GM18951 (cell line): ENCODE measurements at regions not wholly inside any gene's neighbourhood (a gene's known extent, or its start where the extent isn't known, plus 50 kb on each side); places are given as distances from the start of the nearest gene placed in this dataset.

ENCODE experiments used
- POLR2A ChIP-seq: IDR thresholded peaks from 4 replicates; pipeline ENCODE4 v1.6.1; 2011; ENCODE audit warnings: mild to moderate bottlenecking; ENCODE audit not compliant: insufficient read length, insufficient read depth; ENCODE audit errors: extremely low read depth
- in situ Hi-C: fragments of 300-500 bp; cut with MboI; formaldehyde crosslinking; loops from one replicate; pipeline ENCODE4 v1.12.0; 2022; ENCODE audit warnings: low sequenced_read_pairs, mixed read lengths, inconsistent platforms; ENCODE audit not compliant: unreplicated experiment

DNA sequence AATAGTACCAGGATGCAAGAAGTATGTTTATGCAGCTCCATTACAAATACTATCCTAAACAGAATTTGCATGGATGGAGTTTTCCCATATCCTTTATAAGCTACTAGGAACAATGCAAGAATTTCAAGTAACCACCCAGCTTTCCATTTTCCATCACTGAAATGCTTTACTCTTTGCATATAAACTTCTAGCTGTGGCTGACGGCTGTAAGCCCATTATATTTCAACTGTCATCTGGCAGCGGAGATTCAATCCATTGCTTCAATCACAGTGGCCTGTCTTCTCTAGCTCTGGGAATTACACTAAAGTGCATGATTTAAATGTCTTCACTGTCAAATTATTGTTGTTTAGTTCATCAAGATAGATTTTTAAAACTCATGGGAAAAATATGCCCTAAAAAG lies 64.2 kb upstream of the PAM start:
- no peak for TF ChIP-seq POLR2A
- in situ Hi-C loops: no loop called here

DNA sequence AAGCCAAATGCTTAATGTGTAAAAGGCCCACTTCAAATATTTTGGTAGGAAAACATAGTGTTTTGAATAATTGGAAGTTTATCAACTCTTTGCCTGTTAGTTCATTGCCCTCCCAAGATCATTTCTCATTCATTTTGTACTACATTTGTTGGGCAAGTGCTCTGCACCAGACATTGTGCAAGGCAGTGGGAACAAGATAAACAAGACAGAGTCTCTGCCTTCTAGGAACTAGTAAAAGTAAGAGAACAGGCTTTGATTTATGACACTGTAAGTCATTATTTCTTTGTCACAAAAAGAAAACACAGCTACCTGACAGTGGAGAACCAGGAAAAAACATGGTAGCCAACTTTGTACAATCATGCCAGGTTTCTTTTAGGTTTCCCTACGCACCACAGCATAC lies 63.7 kb upstream of the PAM start:
- no peak for TF ChIP-seq POLR2A
- in situ Hi-C loops: no loop called here

GRCh38 chr5:102700120-102700831 lies 54.8 kb upstream of the PAM start:
- TF ChIP-seq POLR2A: no peak
- in situ Hi-C loops: no loop called here

DNA sequence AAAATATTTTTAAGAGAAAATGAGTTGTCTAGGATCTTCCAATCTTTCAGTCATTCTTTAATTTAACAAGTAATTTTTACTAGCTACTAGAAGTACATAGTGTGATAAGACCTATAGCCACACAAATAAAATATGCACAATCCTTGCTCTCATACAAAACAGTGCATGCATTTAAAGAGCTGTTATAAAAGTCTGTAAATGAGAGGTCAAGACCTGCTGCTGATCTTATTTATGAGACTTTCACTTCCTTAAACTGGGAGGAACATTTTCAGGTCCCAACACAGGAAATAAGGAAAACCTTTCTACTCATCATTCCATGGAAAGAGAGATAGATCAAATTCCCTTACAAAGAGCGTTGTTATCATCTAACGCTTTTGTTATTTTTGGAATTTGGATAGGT lies 54.2 kb upstream of the PAM start:
- TF ChIP-seq POLR2A: no peak
- in situ Hi-C loops: no loop called here

GRCh38 chr5:102701748-102702147 lies 53.4 kb upstream of the PAM start:
- in situ Hi-C loops: no loop called here
- TF ChIP-seq POLR2A: no peak
